DMS79 treated with DMSO at 0.1 percent for 48 hours (cell line): ENCODE measurements at regions not wholly inside any gene's neighbourhood (a gene's known extent, or its start where the extent isn't known, plus 50 kb on each side); places are given as distances from the start of the nearest gene placed in this dataset.

Source experiments
- DNase-seq: peaks from one replicate; lab custom pipeline; 2025; lab: John Stamatoyannopoulos, UW

GRCh38 chr11:30811226-30811755 is 225.1 kb upstream of the MPPED2 start:
- no peak for DNase-seq

GRCh38 chr11:30810116-30810515 is 224.0 kb upstream of the MPPED2 start:
- no peak for DNase-seq

- no peak for DNase-seq
These were observed 215.2 kb upstream of the MPPED2 start for GRCh38 chr11:30801357-30801756.

GRCh38 chr11:30800904-30801303 is 214.8 kb upstream of the MPPED2 start:
- DNase-seq = no peak

DNA sequence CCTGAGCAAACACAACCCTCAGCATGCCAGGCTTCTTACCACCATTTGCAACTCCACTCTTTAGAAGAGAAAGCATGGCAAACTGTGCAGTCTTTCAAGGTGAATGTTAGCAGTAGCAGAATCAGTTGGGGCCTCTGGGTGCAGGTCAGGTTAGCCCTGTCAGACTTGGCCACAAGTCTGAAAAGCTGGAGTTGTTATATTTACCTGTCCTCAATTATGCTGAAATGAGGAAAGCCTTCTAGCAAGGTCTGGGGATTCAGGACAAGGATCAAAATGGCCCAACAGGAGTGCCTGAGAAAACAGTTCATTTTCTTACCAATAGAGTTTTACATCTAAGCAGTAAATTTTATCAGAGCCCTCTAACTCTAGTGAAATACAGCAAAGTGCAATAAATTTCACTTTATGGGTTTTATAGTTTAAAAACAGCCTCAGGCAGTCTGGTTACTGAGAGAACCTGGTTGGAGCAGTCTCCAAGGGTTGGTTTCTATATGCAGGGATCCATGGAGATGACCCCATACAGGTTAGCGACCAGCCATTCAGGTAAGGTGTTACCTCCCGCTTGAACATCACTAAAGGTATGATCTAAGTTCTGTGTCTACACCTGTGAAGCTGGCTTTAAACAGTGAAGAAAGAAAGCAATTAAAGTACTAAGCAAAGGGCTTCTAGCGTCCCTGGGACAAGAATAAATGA is 212.5 kb upstream of the MPPED2 start:
- no peak for DNase-seq

DNA sequence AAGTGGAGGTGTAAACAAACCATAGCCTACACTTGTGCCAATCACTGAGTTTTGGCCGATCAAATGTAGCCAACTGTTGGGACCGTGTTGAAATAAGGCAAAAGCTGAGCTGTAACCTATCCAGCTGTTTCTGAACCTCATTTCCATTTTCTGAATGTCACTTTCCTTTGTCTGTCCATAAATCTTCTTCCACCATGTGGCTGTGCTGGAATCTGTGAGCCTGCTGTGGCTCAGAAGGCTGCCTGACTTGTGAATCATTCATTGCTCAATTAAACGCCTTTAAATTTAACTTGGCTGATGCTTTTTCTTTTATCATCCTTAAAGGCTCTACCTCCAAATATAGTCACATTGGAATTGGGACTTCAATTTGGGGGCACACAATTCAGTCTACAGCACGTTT is 203.1 kb upstream of the MPPED2 start:
- DNase-seq = no peak

GRCh38 chr11:30788849-30789248 is 202.7 kb upstream of the MPPED2 start:
- DNase-seq = no peak

DNA sequence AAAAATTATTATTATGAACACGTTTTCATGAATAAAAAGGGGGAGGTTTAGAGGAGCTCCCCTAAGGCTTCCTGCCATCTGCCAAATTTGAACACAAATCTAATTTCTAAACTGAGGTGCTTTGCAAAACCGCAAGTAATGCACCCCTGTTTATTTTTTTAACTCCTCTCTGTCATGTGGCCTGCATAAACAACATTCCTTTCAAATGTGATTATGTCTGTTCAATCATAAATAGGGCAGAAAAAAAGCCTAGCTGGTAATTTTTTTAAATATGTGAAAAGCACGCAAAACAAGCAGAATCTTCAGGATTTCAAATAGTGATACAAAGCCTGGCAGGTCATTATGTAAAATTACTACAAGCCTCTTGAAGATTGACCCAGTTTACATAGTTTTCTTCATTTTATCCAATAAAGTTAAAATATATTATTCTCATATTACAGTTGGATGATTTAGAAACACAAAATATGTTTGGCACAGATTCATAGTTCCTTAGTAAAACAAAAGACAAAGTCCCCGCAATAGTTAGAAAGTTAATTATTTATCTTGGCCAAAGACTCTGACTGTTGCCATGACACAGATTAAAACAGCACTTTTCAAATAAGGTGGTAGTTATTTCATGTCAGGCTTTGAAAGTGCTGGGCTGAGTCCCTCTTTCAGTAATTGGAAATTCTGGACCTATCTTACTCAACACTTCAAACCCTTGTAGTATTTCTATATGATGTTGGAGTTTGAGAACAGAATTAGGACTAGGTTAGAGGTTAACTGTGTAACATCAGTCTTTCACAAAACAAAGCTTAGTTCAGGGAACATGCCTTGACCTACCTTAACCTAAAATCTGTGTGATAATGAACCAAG is 200.3 kb upstream of the MPPED2 start:
- DNase-seq = no peak

DNA sequence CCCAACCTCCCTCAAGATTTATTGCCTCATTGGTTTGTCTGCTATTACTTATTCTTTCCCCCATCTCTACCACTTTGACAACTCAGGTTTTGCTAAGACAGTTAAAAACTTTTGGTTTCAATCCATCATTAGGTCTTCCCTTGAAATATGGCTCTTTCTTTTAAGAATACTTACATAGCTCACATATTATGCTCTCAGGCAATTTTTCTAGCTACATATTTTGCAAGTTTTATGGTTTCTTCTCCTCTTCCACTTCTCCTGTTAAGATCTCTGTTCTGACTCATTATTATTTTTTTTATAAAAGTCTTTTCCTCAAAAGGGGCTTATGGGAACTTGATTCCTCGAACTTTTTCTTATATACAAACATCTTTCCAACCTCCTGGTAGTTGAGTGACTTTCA is 192.4 kb upstream of the MPPED2 start:
- no peak for DNase-seq

DNA sequence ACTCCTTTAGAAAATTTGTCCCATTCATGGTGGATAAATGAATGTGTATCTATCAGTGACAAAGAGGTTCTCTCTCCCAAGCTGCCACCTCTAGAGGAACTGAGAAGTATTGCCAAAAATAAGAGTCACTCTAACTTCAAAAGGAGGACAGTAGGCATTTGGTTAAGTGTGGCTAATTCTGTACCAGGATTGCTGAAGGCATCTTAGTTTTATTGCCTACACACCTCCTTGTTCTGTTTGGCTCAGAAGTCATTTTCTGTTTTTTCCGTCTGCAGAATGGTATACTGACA is 189.0 kb upstream of the MPPED2 start:
- no peak for DNase-seq

DNA sequence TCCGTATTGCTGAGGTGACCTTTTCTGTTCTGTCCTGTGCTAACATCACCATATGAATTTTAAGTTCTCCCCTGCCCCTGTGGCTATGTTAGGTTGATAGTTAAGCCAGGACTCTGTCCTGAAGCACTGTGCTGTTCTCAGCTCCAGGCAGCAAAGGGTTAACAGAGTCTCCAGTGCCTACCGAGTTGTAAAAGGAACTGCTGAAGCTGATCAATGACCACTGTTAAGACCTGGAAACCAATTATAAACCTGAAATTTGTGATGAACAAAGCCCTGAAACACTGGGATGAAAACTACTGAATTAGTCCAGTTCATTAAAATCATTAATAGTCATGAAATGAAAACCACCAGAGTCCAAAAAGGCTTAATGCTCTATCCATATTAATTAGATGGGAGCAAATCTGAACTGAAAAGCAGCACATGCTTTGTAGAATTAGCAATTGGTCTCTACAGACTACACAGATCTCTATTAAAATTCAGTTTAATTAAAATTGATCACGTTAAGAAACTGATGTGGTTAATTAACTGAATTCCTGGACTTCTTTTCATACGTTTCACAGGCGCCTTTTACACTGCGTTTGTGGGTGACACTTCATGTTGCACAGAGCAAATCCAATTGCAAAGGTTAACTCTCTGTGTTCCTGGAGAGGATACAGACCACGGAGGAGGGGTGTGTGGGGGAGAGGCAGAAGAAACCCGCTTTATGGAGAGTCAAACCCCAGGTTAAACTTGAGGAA is 188.5 kb upstream of the MPPED2 start:
- DNase-seq = no peak

DNA sequence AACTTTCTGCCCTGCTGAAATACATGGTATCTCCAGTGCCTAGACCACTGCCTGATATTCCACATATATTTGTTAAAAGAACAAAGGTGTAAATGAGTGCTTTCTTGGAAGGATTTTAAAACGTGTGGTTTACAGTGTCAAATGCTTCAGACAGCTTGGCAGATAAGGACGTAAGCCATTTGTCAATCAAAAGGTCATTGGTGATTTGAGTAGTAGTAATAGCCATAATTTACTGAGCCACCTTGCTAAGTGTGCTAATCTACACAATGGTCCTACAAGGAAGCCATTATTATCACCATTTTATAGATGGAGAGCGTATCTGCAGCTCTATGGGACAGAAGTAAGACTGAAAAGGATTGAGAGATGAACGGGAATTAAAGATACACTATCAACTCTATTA is 186.8 kb upstream of the MPPED2 start:
- no peak for DNase-seq

DNA sequence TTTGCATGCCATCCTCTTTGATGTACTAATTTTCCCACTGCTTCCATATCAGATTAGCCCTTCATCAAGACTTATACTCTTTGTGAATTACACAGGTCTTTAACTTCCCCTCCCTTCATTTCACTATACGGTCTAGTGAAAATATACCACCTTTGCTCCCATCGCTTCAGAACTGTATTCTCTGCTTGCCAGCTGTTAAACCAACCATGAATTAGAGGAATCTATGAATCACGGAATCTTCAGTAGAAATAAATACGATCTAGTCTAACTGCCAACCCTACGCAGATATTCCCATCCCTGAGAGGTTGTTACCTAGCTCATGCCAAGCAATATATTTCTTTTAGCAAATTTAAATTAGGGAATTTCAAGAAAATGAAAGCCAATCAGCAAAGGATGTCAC is 177.8 kb upstream of the MPPED2 start:
- DNase-seq = no peak

DNA sequence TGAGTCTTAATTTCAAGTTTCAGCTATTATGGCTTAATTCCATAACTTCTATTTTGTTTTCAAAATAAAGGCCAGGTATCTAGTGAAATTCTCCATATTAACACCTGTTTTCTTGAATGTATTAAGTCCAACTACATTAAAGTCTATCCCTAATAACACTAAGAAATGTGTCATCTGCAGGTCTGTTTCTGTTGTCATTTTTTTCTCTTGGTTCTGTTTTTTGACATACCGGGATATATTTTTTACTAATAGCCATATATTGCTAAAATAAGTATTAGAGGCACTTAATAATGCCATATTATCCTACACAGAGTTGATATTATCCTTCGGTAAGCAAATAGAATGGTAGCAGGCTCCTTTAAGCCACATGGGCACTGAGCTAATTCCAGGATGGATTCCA is 176.0 kb upstream of the MPPED2 start:
- DNase-seq = no peak

GRCh38 chr11:30760345-30760744 is 174.2 kb upstream of the MPPED2 start:
- DNase-seq = no peak

- DNase-seq = no peak
These were observed 172.9 kb upstream of the MPPED2 start for GRCh38 chr11:30758946-30759504.

GRCh38 chr11:30758518-30758917 is 172.4 kb upstream of the MPPED2 start:
- DNase-seq = no peak

GRCh38 chr11:30758012-30758411 is 171.9 kb upstream of the MPPED2 start:
- DNase-seq = no peak

DNA sequence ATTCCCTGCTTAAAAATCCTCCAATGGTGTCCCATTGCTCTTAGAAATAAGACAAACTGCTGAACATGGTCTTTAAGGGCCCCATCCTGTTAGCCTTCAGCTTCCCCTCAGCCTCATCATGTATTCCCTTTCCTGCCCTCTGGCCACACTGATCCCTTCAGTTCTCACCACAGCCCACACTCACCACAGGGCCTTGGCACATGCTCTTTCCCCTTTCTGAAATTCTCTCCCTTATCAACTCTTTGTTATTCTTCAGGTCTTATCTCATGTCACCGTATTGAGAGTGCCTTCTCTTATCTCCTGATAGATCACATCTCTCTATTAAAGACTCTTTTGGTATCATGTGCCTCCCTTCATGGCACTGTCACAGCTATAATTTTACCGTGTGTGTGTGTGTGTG is 167.8 kb upstream of the MPPED2 start:
- DNase-seq = no peak

DNA sequence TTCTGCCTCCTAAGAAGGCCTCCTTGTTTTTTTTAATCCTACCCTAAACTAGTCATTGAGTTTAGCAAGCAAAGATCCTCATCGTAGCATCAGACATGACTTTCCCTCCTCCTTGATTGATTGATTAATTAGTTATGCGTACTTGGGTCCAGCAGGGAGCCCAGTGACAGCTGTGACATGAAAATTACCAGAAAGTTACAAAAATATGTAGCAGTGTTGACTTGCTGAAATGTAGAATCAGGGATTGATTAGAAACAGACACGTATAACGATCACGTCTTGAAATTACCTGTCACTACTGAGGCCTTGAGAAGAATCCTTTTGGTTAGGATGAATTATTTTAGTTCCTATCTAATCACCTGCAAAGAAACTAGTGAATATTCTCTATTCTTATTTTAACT is 167.4 kb upstream of the MPPED2 start:
- no peak for DNase-seq

GRCh38 chr11:30749268-30749667 is 163.1 kb upstream of the MPPED2 start:
- no peak for DNase-seq

DNA sequence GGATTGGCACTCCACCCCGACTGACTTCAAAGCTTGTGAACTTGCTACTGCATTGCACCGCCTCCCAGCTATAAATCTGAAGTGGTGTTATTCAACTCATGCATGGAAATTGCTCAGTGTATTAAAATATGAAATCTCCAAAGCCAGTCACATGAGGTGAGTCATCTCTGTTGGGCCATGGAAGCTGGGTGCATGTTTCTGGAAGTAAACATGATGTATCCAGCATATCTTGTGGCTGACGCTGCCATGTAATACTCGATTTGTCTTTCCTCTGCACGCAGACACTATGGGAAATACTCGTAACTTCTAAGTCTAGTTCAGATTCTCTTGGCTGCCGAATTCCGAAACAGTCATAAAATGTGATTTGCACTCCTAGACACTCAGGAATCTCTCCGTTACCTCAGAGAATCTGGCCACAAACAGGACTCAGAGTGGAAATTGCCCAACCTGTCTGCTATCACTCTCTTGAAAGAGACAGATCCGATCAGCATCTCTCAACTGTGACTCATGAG is 154.9 kb upstream of the MPPED2 start:
- peak; percentile 27 for DNase-seq
